ENCODE measurements at regions not wholly inside any gene's neighbourhood (a gene's known extent, or its start where the extent isn't known, plus 50 kb on each side); places are given as distances from the start of the nearest gene placed in this dataset.

DNA sequence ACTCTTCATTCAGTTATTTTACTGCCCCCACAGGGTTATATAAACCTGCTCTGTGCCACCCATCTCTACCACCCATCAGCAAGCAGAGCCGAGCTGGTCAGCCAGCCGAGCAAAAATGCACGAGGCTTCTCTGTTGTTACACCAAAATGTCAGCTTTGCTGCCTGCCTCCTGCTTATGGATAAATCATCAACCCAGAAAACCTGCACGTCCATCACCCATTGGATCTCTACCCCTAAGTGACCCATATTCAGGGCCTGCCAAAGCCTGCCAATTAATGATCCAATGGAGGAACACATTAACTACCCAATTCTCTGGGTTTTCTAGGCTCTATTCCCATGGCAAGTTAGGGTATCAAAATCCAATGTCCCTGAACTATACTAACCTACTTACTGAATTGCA is 365.5 kb upstream of the ACVR2A start:
- TF ChIP-seq, protein P1, sequence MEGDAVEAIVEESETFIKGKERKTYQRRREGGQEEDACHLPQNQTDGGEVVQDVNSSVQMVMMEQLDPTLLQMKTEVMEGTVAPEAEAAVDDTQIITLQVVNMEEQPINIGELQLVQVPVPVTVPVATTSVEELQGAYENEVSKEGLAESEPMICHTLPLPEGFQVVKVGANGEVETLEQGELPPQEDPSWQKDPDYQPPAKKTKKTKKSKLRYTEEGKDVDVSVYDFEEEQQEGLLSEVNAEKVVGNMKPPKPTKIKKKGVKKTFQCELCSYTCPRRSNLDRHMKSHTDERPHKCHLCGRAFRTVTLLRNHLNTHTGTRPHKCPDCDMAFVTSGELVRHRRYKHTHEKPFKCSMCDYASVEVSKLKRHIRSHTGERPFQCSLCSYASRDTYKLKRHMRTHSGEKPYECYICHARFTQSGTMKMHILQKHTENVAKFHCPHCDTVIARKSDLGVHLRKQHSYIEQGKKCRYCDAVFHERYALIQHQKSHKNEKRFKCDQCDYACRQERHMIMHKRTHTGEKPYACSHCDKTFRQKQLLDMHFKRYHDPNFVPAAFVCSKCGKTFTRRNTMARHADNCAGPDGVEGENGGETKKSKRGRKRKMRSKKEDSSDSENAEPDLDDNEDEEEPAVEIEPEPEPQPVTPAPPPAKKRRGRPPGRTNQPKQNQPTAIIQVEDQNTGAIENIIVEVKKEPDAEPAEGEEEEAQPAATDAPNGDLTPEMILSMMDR (conservative IDR thresholded peaks at IDR 0.05; ENCODE audit: low read depth, low read length): no peak
- no peak for TF ChIP-seq EZH2 (IDR thresholded peaks at IDR 0.05; ENCODE audit: low read length, unreplicated experiment)

Measured in PC-3 (cell line).